ENCODE measurements at regions not wholly inside any gene's neighbourhood (a gene's known extent, or its start where the extent isn't known, plus 50 kb on each side); places are given as distances from the start of the nearest gene placed in this dataset.

DNA sequence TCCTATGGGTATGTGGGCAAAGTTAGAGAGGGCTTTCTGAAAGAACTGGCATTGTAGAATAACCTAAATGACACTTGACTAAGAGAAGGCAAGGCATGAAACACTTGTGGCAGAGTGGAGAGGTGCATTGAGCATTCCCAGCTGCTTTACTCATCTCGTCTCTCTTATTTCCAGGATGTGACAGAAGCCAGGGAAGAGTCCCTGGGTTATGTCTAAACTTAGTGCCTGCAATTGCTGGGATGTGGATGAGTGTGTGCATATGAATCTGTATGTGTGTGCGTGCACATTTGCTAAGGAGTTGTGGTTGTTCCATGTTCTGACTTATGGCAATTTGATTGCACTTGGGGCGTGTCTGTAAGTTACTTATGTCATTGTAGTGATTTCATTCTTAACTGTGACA is 1326.5 kb upstream of the B3GALT2 start:
- H3K27ac ChIP-seq (replicated peaks) = no peak overlapping the region
- no peak overlapping the region for H3K4me3 ChIP-seq (replicated peaks; ENCODE audit: insufficient read depth, low read length)
- TF ChIP-seq, protein P1, sequence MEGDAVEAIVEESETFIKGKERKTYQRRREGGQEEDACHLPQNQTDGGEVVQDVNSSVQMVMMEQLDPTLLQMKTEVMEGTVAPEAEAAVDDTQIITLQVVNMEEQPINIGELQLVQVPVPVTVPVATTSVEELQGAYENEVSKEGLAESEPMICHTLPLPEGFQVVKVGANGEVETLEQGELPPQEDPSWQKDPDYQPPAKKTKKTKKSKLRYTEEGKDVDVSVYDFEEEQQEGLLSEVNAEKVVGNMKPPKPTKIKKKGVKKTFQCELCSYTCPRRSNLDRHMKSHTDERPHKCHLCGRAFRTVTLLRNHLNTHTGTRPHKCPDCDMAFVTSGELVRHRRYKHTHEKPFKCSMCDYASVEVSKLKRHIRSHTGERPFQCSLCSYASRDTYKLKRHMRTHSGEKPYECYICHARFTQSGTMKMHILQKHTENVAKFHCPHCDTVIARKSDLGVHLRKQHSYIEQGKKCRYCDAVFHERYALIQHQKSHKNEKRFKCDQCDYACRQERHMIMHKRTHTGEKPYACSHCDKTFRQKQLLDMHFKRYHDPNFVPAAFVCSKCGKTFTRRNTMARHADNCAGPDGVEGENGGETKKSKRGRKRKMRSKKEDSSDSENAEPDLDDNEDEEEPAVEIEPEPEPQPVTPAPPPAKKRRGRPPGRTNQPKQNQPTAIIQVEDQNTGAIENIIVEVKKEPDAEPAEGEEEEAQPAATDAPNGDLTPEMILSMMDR (IDR thresholded peaks at IDR 0.05; ENCODE audit: insufficient read depth, low read length) = no peak
- no peak for TF ChIP-seq SPI1 (IDR thresholded peaks at IDR 0.05; ENCODE audit: borderline replicate concordance, low read depth)
- TF ChIP-seq, protein P2, sequence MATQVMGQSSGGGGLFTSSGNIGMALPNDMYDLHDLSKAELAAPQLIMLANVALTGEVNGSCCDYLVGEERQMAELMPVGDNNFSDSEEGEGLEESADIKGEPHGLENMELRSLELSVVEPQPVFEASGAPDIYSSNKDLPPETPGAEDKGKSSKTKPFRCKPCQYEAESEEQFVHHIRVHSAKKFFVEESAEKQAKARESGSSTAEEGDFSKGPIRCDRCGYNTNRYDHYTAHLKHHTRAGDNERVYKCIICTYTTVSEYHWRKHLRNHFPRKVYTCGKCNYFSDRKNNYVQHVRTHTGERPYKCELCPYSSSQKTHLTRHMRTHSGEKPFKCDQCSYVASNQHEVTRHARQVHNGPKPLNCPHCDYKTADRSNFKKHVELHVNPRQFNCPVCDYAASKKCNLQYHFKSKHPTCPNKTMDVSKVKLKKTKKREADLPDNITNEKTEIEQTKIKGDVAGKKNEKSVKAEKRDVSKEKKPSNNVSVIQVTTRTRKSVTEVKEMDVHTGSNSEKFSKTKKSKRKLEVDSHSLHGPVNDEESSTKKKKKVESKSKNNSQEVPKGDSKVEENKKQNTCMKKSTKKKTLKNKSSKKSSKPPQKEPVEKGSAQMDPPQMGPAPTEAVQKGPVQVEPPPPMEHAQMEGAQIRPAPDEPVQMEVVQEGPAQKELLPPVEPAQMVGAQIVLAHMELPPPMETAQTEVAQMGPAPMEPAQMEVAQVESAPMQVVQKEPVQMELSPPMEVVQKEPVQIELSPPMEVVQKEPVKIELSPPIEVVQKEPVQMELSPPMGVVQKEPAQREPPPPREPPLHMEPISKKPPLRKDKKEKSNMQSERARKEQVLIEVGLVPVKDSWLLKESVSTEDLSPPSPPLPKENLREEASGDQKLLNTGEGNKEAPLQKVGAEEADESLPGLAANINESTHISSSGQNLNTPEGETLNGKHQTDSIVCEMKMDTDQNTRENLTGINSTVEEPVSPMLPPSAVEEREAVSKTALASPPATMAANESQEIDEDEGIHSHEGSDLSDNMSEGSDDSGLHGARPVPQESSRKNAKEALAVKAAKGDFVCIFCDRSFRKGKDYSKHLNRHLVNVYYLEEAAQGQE (IDR thresholded peaks at IDR 0.05; ENCODE audit: insufficient replicate concordance, low read depth) = no peak
- no peak for TF ChIP-seq POLR2AphosphoS5 (IDR thresholded peaks at IDR 0.05; ENCODE audit: low read depth)
- TF ChIP-seq GABPA (IDR thresholded peaks at IDR 0.05; ENCODE audit: low read depth) = no peak
- no peaks in the 10 kb centered on the region for H3K27me3 ChIP-seq (ENCODE audit: insufficient read depth, poor library complexity, severe bottlenecking)
- no peak for DNase-seq (ENCODE audit: low read depth in 1 of 2, low spot score in 1 of 2)

DNA sequence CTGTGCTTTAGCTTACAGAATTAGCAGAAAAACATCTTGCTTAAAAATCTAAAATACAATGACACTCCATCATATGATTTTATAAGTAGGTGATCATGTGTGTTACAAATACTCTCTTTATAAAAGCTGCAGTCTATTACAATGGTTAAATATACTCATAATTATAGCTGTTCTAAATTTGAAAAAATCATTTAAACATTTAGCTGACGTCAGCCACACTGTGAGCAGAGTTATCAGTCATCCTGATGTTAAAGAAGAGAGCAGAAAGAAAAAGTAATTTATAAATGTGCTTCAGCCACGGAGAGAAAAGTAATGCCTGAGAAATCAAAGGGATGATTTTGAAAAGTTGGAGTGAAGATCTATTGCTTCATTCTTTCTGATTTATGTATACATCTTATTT is 1325.9 kb upstream of the B3GALT2 start:
- no peaks in the 10 kb centered on the region for H3K27me3 ChIP-seq (ENCODE audit: insufficient read depth, poor library complexity, severe bottlenecking)
- DNase-seq (ENCODE audit: low read depth in 1 of 2, low spot score in 1 of 2) = no peak
- H3K27ac ChIP-seq (replicated peaks) = no peak overlapping the region
- no peak overlapping the region for H3K4me3 ChIP-seq (replicated peaks; ENCODE audit: insufficient read depth, low read length)
- TF ChIP-seq, protein P1 (IDR thresholded peaks at IDR 0.05; ENCODE audit: insufficient read depth, low read length) = no peak
- TF ChIP-seq POLR2AphosphoS5 (IDR thresholded peaks at IDR 0.05; ENCODE audit: low read depth) (no peak), SPI1 (IDR thresholded peaks at IDR 0.05; ENCODE audit: borderline replicate concordance, low read depth) (no peak), GABPA (IDR thresholded peaks at IDR 0.05; ENCODE audit: low read depth) (no peak)
- TF ChIP-seq, protein P2 (IDR thresholded peaks at IDR 0.05; ENCODE audit: insufficient replicate concordance, low read depth) = no peak

DNA sequence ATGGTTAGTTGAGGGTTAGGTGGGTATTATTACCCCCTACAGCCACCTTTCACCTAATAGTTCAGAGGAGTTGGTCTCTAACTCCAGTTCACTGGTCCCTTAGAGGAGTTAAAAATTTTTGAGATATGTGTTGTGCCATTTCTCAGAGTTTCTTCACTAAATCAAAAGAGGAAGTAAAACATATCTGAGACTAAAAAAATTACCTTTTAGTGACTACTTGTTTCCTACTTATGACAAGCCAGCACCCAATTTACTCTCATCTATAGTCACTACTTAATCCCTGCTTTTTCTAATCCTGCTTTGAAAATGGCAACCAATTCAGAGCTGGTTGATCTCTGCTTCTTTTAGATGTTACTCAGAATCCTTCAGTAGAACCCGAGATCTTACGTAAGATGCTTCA is 1316.8 kb upstream of the B3GALT2 start:
- Histone ChIP-seq H3K4me3 (replicated peaks; ENCODE audit: insufficient read depth, low read length) (no peak overlapping the region), H3K27me3 (ENCODE audit: insufficient read depth, poor library complexity, severe bottlenecking) (no peaks in the 10 kb centered on the region), H3K27ac (replicated peaks) (no peak overlapping the region)
- TF ChIP-seq POLR2AphosphoS5 (IDR thresholded peaks at IDR 0.05; ENCODE audit: low read depth) (no peak), GABPA (IDR thresholded peaks at IDR 0.05; ENCODE audit: low read depth) (no peak), SPI1 (IDR thresholded peaks at IDR 0.05; ENCODE audit: borderline replicate concordance, low read depth) (no peak)
- TF ChIP-seq, protein P2 (IDR thresholded peaks at IDR 0.05; ENCODE audit: insufficient replicate concordance, low read depth) = no peak
- TF ChIP-seq, protein P1 (IDR thresholded peaks at IDR 0.05; ENCODE audit: insufficient read depth, low read length) = no peak
- DNase-seq (ENCODE audit: low read depth in 1 of 2, low spot score in 1 of 2) = no peak

Measured in HL-60 (cell line).